HG02623 (cell line): ENCODE measurements at regions not wholly inside any gene's neighbourhood (a gene's known extent, or its start where the extent isn't known, plus 50 kb on each side); places are given as distances from the start of the nearest gene placed in this dataset.

Source experiments
- ATAC-seq: cut with Tn5 transposase; IDR thresholded peaks from one replicate; pipeline ENCODE4 v1.9.1; 2021; ENCODE audit warnings: moderate library complexity; ENCODE audit not compliant: unreplicated experiment

- ATAC-seq = no peak
Measured at GRCh38 chr2:56444339-56444738, 260.5 kb downstream of the CCDC85A start.

- ATAC-seq = no peak
Measured at GRCh38 chr2:56448403-56449001, 264.7 kb downstream of the CCDC85A start.

GRCh38 chr2:56449002-56449431 is 265.2 kb downstream of the CCDC85A start:
- no peak for ATAC-seq

- no peak for ATAC-seq
Measured at GRCh38 chr2:56449449-56449860, 265.7 kb downstream of the CCDC85A start.

- ATAC-seq = no peak
Measured at GRCh38 chr2:56450047-56450446, 266.3 kb downstream of the CCDC85A start.

- no peak for ATAC-seq
Measured at GRCh38 chr2:56450772-56451171, 267.0 kb downstream of the CCDC85A start.

GRCh38 chr2:56455642-56456041 is 271.9 kb downstream of the CCDC85A start:
- ATAC-seq = no peak

- no peak for ATAC-seq
Measured at GRCh38 chr2:56456791-56457190, 273.0 kb downstream of the CCDC85A start.

- ATAC-seq = no peak
Measured at GRCh38 chr2:56460508-56460907, 276.7 kb downstream of the CCDC85A start.

GRCh38 chr2:56464066-56464465 is 280.3 kb downstream of the CCDC85A start:
- no peak for ATAC-seq

- no peak for ATAC-seq
Measured at GRCh38 chr2:56464613-56465012, 280.8 kb downstream of the CCDC85A start.

GRCh38 chr2:56465491-56465890 is 281.7 kb downstream of the CCDC85A start:
- no peak for ATAC-seq

- no peak for ATAC-seq
Measured at GRCh38 chr2:56473524-56473923, 289.7 kb downstream of the CCDC85A start.

GRCh38 chr2:56474412-56475158 is 290.8 kb downstream of the CCDC85A start:
- no peak for ATAC-seq

GRCh38 chr2:56475191-56475590 is 291.4 kb downstream of the CCDC85A start:
- no peak for ATAC-seq

GRCh38 chr2:56476509-56477071 is 292.8 kb downstream of the CCDC85A start:
- no peak for ATAC-seq

GRCh38 chr2:56478027-56478426 is 294.2 kb downstream of the CCDC85A start:
- no peak for ATAC-seq

- ATAC-seq = no peak
Measured at GRCh38 chr2:56483081-56483480, 299.3 kb downstream of the CCDC85A start.

- ATAC-seq = no peak
Measured at GRCh38 chr2:56484906-56485305, 301.1 kb downstream of the CCDC85A start.

- no peak for ATAC-seq
Measured at GRCh38 chr2:56500317-56500716, 316.5 kb downstream of the CCDC85A start.

- no peak for ATAC-seq
Measured at GRCh38 chr2:56502616-56503015, 318.8 kb downstream of the CCDC85A start.

- no peak for ATAC-seq
Measured at GRCh38 chr2:56505885-56506284, 322.1 kb downstream of the CCDC85A start.
